HEK293 (cell line): ENCODE measurements at regions not wholly inside any gene's neighbourhood (a gene's known extent, or its start where the extent isn't known, plus 50 kb on each side); places are given as distances from the start of the nearest gene placed in this dataset.

Experiments
- CTCF ChIA-PET: fragments of 350-600 bp; formaldehyde crosslinking; extraction: SDS; loops from one replicate; lab custom pipeline; 2021; ENCODE audit warnings: antibody characterized with exemption; lab: Yijun Ruan, JAX
- POLR2A ChIA-PET: fragments of 300-600 bp; formaldehyde crosslinking; extraction: SDS; loops from one replicate; lab custom pipeline; 2020; ENCODE audit warnings: antibody characterized with exemption, inconsistent platforms; lab: Yijun Ruan, JAX
- H3K27ac ChIP-seq: fragments of 200-500 bp; sonication (Bioruptor generic); 2 replicates; pipeline ENCODE4 v1.5.1; 2014; ENCODE audit warnings: low read depth, low read length, control low read depth, inconsistent platforms; ENCODE audit errors: extremely low read depth
- H3K36me3 ChIP-seq, 2 experiments: fragments of 200-500 bp in 1 of 2; sonication (Bioruptor generic) in 1 of 2; 1 replicate in 1 of 2; 2 replicates in 1 of 2; pipeline ENCODE4 v1.5.1; 2014 to 2017; ENCODE audit warnings: inconsistent platforms in 2 of 2, low read length in 2 of 2; ENCODE audit not compliant: control insufficient read depth in 2 of 2, insufficient read depth in 1 of 2
- H3K4me1 ChIP-seq: fragments of 200-500 bp; sonication (Bioruptor generic); 2 replicates; pipeline ENCODE4 v1.5.1; 2014; ENCODE audit warnings: mild to moderate bottlenecking, low read length, inconsistent platforms; ENCODE audit not compliant: control insufficient read depth, insufficient read depth
- H3K4me3 ChIP-seq: 2 replicates; pipeline ENCODE4 v1.5.1; 2011; ENCODE audit warnings: low read depth, mild to moderate bottlenecking, control low read depth, low read length, moderate library complexity
- H3K9me3 ChIP-seq: fragments of 200-500 bp; sonication (Bioruptor generic); 2 replicates; pipeline ENCODE4 v1.5.1; 2014; ENCODE audit warnings: low read depth, low read length, inconsistent platforms; ENCODE audit not compliant: control insufficient read depth, insufficient read depth
- BCL11B ChIP-seq: fragments of 450-650 bp; formaldehyde crosslinking; IDR thresholded peaks from 2 replicates; pipeline ENCODE4 v1.5.1; 2016; ENCODE audit warnings: low read depth, missing biosample characterization, missing genetic modification characterization
- GLI2 ChIP-seq: fragments of 450-650 bp; formaldehyde crosslinking; IDR thresholded peaks from 2 replicates; pipeline ENCODE4; 2017; ENCODE audit warnings: missing biosample characterization, missing genetic modification characterization, low read depth, borderline replicate concordance
- MEIS1 ChIP-seq: sonication (generic); formaldehyde crosslinking; IDR thresholded peaks from 2 replicates; pipeline ENCODE4 v1.8.1; 2022; ENCODE audit warnings: missing genetic modification reagents, mild to moderate bottlenecking, borderline replicate concordance
- PATZ1 ChIP-seq: fragments of 450-650 bp; formaldehyde crosslinking; IDR thresholded peaks from 2 replicates; pipeline ENCODE4 v1.5.1; 2016; ENCODE audit warnings: missing biosample characterization, missing genetic modification characterization
- SCRT2 ChIP-seq: fragments of 450-650 bp; formaldehyde crosslinking; IDR thresholded peaks from 2 replicates; pipeline ENCODE4 v1.5.1; 2016; ENCODE audit warnings: missing biosample characterization, missing genetic modification characterization
- ZFP3 ChIP-seq: fragments of 450-650 bp; formaldehyde crosslinking; IDR thresholded peaks from 2 replicates; pipeline ENCODE4 v1.5.1; 2016; ENCODE audit warnings: low read depth, missing biosample characterization, missing genetic modification characterization
- ZNF19 ChIP-seq: fragments of 450-650 bp; formaldehyde crosslinking; IDR thresholded peaks from 2 replicates; pipeline ENCODE4; 2016; ENCODE audit warnings: missing biosample characterization, missing genetic modification characterization, low read depth
- ZNF2 ChIP-seq: fragments of 450-650 bp; formaldehyde crosslinking; IDR thresholded peaks from 2 replicates; pipeline ENCODE4 v1.5.1; 2016; ENCODE audit warnings: missing biosample characterization, missing genetic modification characterization
- ZNF274 ChIP-seq, 2 experiments: fragments of 200-500 bp in 1 of 2; fragments of 450-650 bp in 1 of 2; sonication (Bioruptor generic) in 1 of 2; formaldehyde crosslinking in 1 of 2; IDR thresholded peaks; 2 replicates each; pipeline versions ENCODE4 v1.5.1 to v1.6.1; 2014 to 2016; ENCODE audit warnings: borderline replicate concordance in 1 of 2, inconsistent platforms in 1 of 2, low read length in 1 of 2, missing biosample characterization in 1 of 2, missing genetic modification characterization in 1 of 2
- ZNF292 ChIP-seq: fragments of 450-650 bp; formaldehyde crosslinking; IDR thresholded peaks from 2 replicates; pipeline ENCODE4 v1.5.1; 2016; ENCODE audit warnings: low read depth, missing biosample characterization, missing genetic modification characterization, borderline replicate concordance
- ZNF362 ChIP-seq: fragments of 450-650 bp; formaldehyde crosslinking; IDR thresholded peaks from 2 replicates; pipeline ENCODE4 v1.5.1; 2016; ENCODE audit warnings: missing biosample characterization, missing genetic modification characterization
- ZNF37A ChIP-seq: fragments of 450-650 bp; IDR thresholded peaks from 2 replicates; pipeline ENCODE4 v1.5.1; 2018; ENCODE audit warnings: missing biosample characterization, missing genetic modification characterization
- ZNF548 ChIP-seq: fragments of 450-650 bp; formaldehyde crosslinking; IDR thresholded peaks from 2 replicates; pipeline ENCODE4 v1.5.1; 2016; ENCODE audit warnings: missing biosample characterization, missing genetic modification characterization
- ZNF585B ChIP-seq: fragments of 450-650 bp; formaldehyde crosslinking; IDR thresholded peaks from 2 replicates; pipeline ENCODE4 v1.5.1; 2016; ENCODE audit warnings: missing biosample characterization, missing genetic modification characterization
- ZNF624 ChIP-seq: fragments of 450-650 bp; formaldehyde crosslinking; IDR thresholded peaks from 2 replicates; pipeline ENCODE4 v1.5.1; 2017; ENCODE audit warnings: missing biosample characterization, missing genetic modification characterization
- ZNF639 ChIP-seq: fragments of 450-650 bp; formaldehyde crosslinking; IDR thresholded peaks from 2 replicates; pipeline ENCODE4 v1.5.1; 2016; ENCODE audit warnings: missing biosample characterization, missing genetic modification characterization
- ZNF776 ChIP-seq: fragments of 450-650 bp; formaldehyde crosslinking; IDR thresholded peaks from 2 replicates; pipeline ENCODE4 v1.5.0; 2017; ENCODE audit warnings: missing biosample characterization, missing genetic modification characterization, borderline replicate concordance
- TF ChIP-seq, protein P1 (sequence below): fragments of 450-650 bp; formaldehyde crosslinking; IDR thresholded peaks from 2 replicates; pipeline ENCODE4 v1.5.1; 2016; ENCODE audit warnings: missing biosample characterization, missing genetic modification characterization
- TF ChIP-seq, protein P2 (sequence below): fragments of 450-650 bp; formaldehyde crosslinking; IDR thresholded peaks from 2 replicates; pipeline ENCODE4 v1.5.1; 2016; ENCODE audit warnings: missing biosample characterization, missing genetic modification characterization

DNA sequence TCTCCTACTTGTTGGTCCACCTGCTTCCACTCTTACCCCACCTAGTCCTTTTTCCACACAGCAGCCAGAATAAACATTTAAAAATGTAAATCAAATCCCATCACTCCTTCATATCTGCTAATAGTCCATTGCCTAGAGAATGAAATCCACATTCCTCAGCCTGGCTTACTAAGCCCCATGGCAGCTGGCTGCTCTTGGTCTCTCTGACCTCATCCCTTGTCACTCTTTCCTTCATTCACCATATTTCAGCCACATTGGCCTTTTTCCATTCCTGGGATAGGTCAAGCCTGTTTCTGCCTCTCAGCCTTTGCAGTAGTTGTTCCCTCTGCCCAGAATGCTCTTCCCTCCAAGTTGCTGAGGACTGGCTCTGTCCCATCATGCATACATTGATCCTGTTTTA is 512.8 kb downstream of the INSC start (continued):
- TF ChIP-seq PATZ1 = no peak

DNA sequence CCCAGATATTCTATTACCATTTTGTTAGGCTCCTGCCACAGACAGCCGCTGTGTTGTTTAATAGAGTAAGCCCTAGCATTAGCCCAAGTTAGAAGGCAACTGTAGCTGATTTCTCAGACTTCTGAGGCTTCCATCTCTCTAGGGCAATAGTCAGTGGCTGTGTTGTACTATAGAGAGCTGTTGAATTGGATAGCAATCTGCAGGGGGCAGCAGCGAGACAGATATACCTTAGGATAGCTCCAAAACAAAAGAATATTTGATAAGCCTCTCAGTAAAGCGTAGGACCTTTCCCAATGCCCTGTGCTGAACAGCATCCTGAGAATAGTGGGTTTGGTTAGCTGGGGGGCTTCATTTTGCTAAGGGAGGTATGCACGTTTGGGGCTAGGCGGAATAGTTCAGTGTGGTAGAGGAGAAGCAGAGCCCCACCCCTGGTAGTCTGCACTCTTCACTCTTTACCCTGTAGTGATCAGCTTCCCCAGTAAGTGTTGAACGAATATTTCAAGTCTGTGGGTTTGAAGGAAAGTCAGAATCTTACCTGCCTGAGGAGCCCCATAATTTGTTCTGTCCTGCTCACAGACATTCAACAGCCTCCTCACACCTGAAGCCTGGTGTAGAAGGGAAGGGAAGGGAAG is 515.1 kb downstream of the INSC start:
- ChIA-PET CTCF (interaction anchor here (0.5 to 1.8 kb wide), 20 partner anchors 9 to 984 kb away, joined by 3 to 12 read pairs (median 4); no protein-coding TSS in a partner anchor), POLR2A (no interaction called here)
- no peaks in the 10 kb centered on the region for H3K4me1 ChIP-seq
- no peaks in the 10 kb centered on the region for H3K9me3 ChIP-seq
- no peaks in the 10 kb centered on the region for H3K36me3 ChIP-seq
- no peak overlapping the region for H3K4me3 ChIP-seq
- no peak overlapping the region for H3K27ac ChIP-seq
- TF ChIP-seq ZNF548 (no peak), ZNF292 (no peak), MEIS1 (CRISPR knock-in tag) (no peak)
- TF ChIP-seq, all 188 proteins: peak for 0

GRCh38 chr11:15630896-15631295 is 516.2 kb downstream of the INSC start:
- Histone ChIP-seq H3K27ac (no peak overlapping the region), H3K36me3 (no peaks in the 10 kb centered on the region), H3K4me1 (no peaks in the 10 kb centered on the region), H3K4me3 (no peak overlapping the region), H3K9me3 (no peaks in the 10 kb centered on the region)
- ChIA-PET POLR2A (no interaction called here), CTCF (interaction anchor here (0.6 to 1.8 kb wide), 10 partner anchors 9 to 981 kb away, joined by 3 to 12 read pairs (median 4); no protein-coding TSS in a partner anchor)
- TF ChIP-seq BCL11B (tag by site-specific recombination) (no peak), ZNF776 (tag by site-specific recombination) (no peak), ZNF274 (IDR thresholded peaks at IDR 0.05; ENCODE audit: low read length) (no peak), ZNF274 (tag by site-specific recombination; IDR thresholded peaks at IDR 0.05; ENCODE audit: borderline replicate concordance) (no peak), SCRT2 (tag by site-specific recombination) (no peak), ZNF624 (tag by site-specific recombination) (no peak), ZNF2 (tag by site-specific recombination) (no peak), ZNF585B (tag by site-specific recombination) (no peak), ZNF639 (tag by site-specific recombination) (no peak), ZNF19 (tag by site-specific recombination) (no peak)
- TF ChIP-seq, protein P1, sequence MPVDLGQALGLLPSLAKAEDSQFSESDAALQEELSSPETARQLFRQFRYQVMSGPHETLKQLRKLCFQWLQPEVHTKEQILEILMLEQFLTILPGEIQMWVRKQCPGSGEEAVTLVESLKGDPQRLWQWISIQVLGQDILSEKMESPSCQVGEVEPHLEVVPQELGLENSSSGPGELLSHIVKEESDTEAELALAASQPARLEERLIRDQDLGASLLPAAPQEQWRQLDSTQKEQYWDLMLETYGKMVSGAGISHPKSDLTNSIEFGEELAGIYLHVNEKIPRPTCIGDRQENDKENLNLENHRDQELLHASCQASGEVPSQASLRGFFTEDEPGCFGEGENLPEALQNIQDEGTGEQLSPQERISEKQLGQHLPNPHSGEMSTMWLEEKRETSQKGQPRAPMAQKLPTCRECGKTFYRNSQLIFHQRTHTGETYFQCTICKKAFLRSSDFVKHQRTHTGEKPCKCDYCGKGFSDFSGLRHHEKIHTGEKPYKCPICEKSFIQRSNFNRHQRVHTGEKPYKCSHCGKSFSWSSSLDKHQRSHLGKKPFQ = no peak

- Histone ChIP-seq H3K4me3 (no peak overlapping the region), H3K27ac (no peak overlapping the region), H3K9me3 (no peaks in the 10 kb centered on the region), H3K36me3 (no peaks in the 10 kb centered on the region), H3K4me1 (no peaks in the 10 kb centered on the region)
- CTCF ChIA-PET = no interaction called here
- POLR2A ChIA-PET = no interaction called here
- TF ChIP-seq ZNF37A (tag by site-specific recombination) (no peak), GLI2 (tag by site-specific recombination) (no peak), ZFP3 (tag by site-specific recombination) (no peak), ZNF362 (no peak)
- TF ChIP-seq, protein P2, sequence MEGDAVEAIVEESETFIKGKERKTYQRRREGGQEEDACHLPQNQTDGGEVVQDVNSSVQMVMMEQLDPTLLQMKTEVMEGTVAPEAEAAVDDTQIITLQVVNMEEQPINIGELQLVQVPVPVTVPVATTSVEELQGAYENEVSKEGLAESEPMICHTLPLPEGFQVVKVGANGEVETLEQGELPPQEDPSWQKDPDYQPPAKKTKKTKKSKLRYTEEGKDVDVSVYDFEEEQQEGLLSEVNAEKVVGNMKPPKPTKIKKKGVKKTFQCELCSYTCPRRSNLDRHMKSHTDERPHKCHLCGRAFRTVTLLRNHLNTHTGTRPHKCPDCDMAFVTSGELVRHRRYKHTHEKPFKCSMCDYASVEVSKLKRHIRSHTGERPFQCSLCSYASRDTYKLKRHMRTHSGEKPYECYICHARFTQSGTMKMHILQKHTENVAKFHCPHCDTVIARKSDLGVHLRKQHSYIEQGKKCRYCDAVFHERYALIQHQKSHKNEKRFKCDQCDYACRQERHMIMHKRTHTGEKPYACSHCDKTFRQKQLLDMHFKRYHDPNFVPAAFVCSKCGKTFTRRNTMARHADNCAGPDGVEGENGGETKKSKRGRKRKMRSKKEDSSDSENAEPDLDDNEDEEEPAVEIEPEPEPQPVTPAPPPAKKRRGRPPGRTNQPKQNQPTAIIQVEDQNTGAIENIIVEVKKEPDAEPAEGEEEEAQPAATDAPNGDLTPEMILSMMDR (tag by site-specific recombination) = no peak
Observed at GRCh38 chr11:15635521-15635920, 520.8 kb downstream of the INSC start.
